GM10248 (cell line): ENCODE measurements at regions not wholly inside any gene's neighbourhood (a gene's known extent, or its start where the extent isn't known, plus 50 kb on each side); places are given as distances from the start of the nearest gene placed in this dataset.

Source experiments
- CTCF ChIA-PET: fragments of 300-600 bp; sonication (Branson Sonifier 250); formaldehyde crosslinking; extraction: SDS; loops from one replicate; lab custom pipeline; 2021; ENCODE audit warnings: antibody characterized with exemption; lab: Yijun Ruan, JAX
- POLR2A ChIA-PET: fragments of 350-650 bp; sonication (Branson Sonifier 250); formaldehyde crosslinking; extraction: SDS; loops from one replicate; lab custom pipeline; 2020; ENCODE audit warnings: antibody characterized with exemption; lab: Yijun Ruan, JAX
- DNase-seq: peaks from one replicate; pipeline ENCODE4 v3.0.0; 2012; ENCODE audit errors: extremely low spot score
- TF ChIP-seq, protein P1 (sequence below): IDR thresholded peaks from 2 replicates; pipeline ENCODE4 v1.5.1; 2012; ENCODE audit warnings: mild to moderate bottlenecking, low read depth; ENCODE audit errors: extremely low read depth, missing control alignments, control extremely low read depth

DNA sequence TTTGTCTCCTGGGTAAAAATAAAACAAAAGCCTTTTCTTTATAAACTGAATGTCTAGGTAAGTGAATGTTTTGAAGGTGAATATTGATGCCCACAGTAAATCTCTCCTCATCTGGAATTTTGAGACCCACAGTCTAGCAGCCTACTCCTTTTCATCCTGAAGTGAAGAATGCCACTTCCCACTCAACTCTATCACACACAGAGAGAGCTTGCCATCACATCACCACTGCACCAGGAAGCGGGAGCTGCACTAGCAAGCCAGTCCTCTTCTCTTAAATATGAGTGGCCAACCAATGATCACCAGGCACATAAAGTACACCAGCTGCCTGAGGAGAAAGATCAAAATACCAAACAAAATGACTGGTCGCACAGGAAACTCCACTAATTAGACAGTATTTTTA is 140.8 kb downstream of the MRPL39 start:
- TF ChIP-seq, protein P1, sequence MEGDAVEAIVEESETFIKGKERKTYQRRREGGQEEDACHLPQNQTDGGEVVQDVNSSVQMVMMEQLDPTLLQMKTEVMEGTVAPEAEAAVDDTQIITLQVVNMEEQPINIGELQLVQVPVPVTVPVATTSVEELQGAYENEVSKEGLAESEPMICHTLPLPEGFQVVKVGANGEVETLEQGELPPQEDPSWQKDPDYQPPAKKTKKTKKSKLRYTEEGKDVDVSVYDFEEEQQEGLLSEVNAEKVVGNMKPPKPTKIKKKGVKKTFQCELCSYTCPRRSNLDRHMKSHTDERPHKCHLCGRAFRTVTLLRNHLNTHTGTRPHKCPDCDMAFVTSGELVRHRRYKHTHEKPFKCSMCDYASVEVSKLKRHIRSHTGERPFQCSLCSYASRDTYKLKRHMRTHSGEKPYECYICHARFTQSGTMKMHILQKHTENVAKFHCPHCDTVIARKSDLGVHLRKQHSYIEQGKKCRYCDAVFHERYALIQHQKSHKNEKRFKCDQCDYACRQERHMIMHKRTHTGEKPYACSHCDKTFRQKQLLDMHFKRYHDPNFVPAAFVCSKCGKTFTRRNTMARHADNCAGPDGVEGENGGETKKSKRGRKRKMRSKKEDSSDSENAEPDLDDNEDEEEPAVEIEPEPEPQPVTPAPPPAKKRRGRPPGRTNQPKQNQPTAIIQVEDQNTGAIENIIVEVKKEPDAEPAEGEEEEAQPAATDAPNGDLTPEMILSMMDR = no peak
- POLR2A ChIA-PET = interaction anchor here (0.7 to 1.5 kb wide), 3 partner anchors 30 to 110 kb away, joined by 3 to 4 read pairs (median 4); no protein-coding TSS in a partner anchor
- no peak for DNase-seq
- CTCF ChIA-PET = interaction anchor here (0.8 to 3.2 kb wide), 8 partner anchors 10 to 94 kb away, joined by 3 to 18 read pairs (median 4); no protein-coding TSS in a partner anchor

DNA sequence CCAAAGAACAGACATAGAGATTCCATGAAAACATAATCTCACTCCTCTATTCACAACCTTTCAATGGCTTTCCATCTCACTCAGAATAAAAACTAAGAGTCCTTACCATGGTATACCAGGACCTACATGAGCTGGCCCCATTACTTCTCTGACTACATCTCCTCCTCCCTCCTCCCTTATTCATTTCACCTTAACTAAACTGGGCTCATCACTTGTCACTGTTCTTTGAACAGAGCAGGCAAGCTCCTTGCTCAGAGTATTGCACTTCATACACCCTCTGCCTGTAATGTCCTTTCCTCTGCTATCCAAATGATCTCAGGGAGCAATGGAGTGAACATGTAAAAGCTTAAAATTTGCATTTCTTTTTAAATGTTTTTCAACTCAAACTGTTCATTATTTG is 142.0 kb downstream of the MRPL39 start:
- POLR2A ChIA-PET = interaction anchor here (0.7 to 1.5 kb wide), 2 partner anchors 13 to 97 kb away, joined by 3 to 5 read pairs; no protein-coding TSS in a partner anchor
- TF ChIP-seq, protein P1 = no peak
- CTCF ChIA-PET = interaction anchor here (0.9 to 3.2 kb wide), 6 partner anchors 20 to 100 kb away, joined by 3 to 18 read pairs (median 4); no protein-coding TSS in a partner anchor

DNA sequence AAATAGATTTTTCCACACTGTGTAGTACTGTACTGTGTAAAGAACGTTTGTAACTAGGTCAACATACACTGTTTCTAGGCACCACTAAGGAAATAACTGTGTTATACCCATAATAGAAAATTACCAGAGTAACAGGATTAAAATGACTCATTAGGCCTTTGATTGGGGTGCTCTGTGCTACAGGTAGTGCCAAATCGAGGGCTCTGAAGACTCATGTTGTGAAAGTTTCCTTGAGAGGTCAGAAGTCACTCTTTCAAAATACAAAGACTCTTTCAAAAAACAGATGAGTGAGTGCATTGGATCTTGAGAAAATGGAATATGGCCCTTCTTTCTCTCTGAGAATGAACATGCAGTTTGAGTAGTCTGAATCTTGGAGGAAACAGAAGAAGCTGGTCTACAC is 143.0 kb downstream of the MRPL39 start:
- ChIA-PET CTCF (interaction anchor here (1.1 to 3.2 kb wide), 6 partner anchors 21 to 101 kb away, joined by 4 to 18 read pairs (median 5); no protein-coding TSS in a partner anchor), POLR2A (interaction anchor here (1.5 kb wide), 1 partner anchor 98 kb away, joined by 5 read pairs; no protein-coding TSS in a partner anchor)
- DNase-seq = no peak
- TF ChIP-seq, protein P1 = no peak

More for the DNA sequence above, 142.0 kb downstream of the MRPL39 start:
- DNase-seq = no peak

DNA sequence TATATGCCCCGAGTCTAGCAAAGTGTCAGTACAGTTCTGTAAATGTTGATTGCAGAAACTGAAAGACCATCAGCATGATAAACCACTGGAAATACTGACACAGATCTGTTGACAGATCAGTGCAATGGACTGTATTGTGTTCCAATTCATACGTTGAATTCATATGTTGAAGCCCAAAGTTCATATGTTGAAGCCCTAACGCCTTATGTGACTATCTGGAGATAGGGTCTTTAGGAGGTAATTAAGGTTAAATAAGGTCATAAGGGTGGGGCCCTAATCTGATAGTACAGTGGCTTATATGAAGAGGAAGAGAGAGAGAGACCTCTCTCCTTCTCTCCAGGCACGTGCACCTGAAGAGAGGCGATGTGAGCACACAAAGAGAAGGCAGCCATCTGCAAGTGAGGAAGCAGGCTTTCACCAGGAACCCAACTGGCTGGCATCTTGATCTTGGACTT is 144.7 kb downstream of the MRPL39 start:
- peak; percentile 33 for DNase-seq
- ChIA-PET POLR2A (no interaction called here), CTCF (interaction anchor here (1.3 to 1.6 kb wide), 4 partner anchors 9 to 107 kb away, joined by 3 to 5 read pairs (median 4); no protein-coding TSS in a partner anchor)
- TF ChIP-seq, protein P1 = no peak

DNA sequence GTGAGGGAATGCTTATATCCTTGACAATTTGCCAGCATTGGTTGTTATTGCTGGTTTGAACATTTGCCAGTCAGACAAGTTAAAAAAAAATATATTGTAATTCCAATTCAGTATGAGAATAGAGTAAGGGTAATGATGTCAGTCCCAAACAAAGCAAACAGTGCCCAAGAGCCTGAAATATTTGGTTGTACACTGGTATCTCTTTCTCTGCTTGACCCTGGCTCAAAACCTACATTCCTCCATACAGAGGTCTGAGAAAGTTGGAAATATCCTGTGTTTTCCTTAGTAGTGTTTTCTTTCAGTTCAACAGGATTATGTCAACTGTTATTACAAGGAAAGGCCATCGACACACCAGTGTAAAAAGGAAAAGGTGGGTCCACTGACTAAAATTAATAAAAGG is 145.6 kb downstream of the MRPL39 start:
- no peak for DNase-seq
- TF ChIP-seq, protein P1 = no peak
- ChIA-PET CTCF (interaction anchor here (0.8 to 1.6 kb wide), 5 partner anchors 10 to 147 kb away, joined by 3 to 5 read pairs (median 4); no protein-coding TSS in a partner anchor), POLR2A (no interaction called here)

DNA sequence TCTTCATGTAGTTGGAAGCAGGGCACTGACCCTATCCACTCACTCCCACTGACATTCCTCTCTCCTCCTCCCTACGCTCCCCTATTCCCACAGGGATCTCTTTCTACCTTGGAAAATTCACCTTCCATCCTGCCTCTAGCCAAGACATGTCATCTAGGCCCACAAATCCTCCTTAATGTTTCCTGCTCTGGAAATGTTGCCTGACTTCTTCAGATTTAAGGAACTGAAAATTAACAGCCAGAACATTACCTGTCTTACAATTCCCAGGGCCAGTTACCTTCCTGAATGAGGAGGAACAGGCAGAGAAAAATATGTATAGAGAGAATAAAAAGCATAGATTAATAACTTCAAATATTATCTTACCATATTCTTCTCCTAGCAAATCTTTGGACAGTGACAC is 147.3 kb downstream of the MRPL39 start:
- POLR2A ChIA-PET = no interaction called here
- no peak for DNase-seq
- TF ChIP-seq, protein P1 = no peak

More for the DNA sequence above, 147.3 kb downstream of the MRPL39 start:
- CTCF ChIA-PET = no interaction called here
